ENCODE measurements at regions not wholly inside any gene's neighbourhood (a gene's known extent, or its start where the extent isn't known, plus 50 kb on each side); places are given as distances from the start of the nearest gene placed in this dataset.

GRCh38 chr15:98385752-98386381, 262.5 kb upstream of the IGF1R start:
- TF ChIP-seq GABPA (IDR thresholded peaks at IDR 0.05; ENCODE audit: low read depth): no peak
- no peak for TF ChIP-seq POLR2AphosphoS5 (IDR thresholded peaks at IDR 0.05; ENCODE audit: low read depth)
- TF ChIP-seq SPI1 (IDR thresholded peaks at IDR 0.05; ENCODE audit: borderline replicate concordance, low read depth): no peak
- TF ChIP-seq, protein P1, sequence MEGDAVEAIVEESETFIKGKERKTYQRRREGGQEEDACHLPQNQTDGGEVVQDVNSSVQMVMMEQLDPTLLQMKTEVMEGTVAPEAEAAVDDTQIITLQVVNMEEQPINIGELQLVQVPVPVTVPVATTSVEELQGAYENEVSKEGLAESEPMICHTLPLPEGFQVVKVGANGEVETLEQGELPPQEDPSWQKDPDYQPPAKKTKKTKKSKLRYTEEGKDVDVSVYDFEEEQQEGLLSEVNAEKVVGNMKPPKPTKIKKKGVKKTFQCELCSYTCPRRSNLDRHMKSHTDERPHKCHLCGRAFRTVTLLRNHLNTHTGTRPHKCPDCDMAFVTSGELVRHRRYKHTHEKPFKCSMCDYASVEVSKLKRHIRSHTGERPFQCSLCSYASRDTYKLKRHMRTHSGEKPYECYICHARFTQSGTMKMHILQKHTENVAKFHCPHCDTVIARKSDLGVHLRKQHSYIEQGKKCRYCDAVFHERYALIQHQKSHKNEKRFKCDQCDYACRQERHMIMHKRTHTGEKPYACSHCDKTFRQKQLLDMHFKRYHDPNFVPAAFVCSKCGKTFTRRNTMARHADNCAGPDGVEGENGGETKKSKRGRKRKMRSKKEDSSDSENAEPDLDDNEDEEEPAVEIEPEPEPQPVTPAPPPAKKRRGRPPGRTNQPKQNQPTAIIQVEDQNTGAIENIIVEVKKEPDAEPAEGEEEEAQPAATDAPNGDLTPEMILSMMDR (IDR thresholded peaks at IDR 0.05; ENCODE audit: insufficient read depth, low read length): no peak
- TF ChIP-seq REST (IDR thresholded peaks at IDR 0.05; ENCODE audit: insufficient replicate concordance, low read depth): no peak
- Histone ChIP-seq H3K4me3 (replicated peaks; ENCODE audit: insufficient read depth, low read length) (no peak overlapping the region), H3K27me3 (ENCODE audit: insufficient read depth, poor library complexity, severe bottlenecking) (peaks cover 2% of the 10 kb centered on the region), H3K27ac (replicated peaks) (no peak overlapping the region)
- DNase-seq (ENCODE audit: low read depth in 1 of 2, low spot score in 1 of 2): no peak

GRCh38 chr15:98386561-98386960, 261.8 kb upstream of the IGF1R start:
- Histone ChIP-seq H3K27me3 (ENCODE audit: insufficient read depth, poor library complexity, severe bottlenecking) (peaks cover 2% of the 10 kb centered on the region), H3K4me3 (replicated peaks; ENCODE audit: insufficient read depth, low read length) (no peak overlapping the region), H3K27ac (replicated peaks) (no peak overlapping the region)
- DNase-seq (ENCODE audit: low read depth in 1 of 2, low spot score in 1 of 2): no peak
- no peak for TF ChIP-seq REST (IDR thresholded peaks at IDR 0.05; ENCODE audit: insufficient replicate concordance, low read depth)
- no peak for TF ChIP-seq SPI1 (IDR thresholded peaks at IDR 0.05; ENCODE audit: borderline replicate concordance, low read depth)
- TF ChIP-seq GABPA (IDR thresholded peaks at IDR 0.05; ENCODE audit: low read depth): no peak
- TF ChIP-seq, protein P1 (IDR thresholded peaks at IDR 0.05; ENCODE audit: insufficient read depth, low read length): no peak
- no peak for TF ChIP-seq POLR2AphosphoS5 (IDR thresholded peaks at IDR 0.05; ENCODE audit: low read depth)

DNA sequence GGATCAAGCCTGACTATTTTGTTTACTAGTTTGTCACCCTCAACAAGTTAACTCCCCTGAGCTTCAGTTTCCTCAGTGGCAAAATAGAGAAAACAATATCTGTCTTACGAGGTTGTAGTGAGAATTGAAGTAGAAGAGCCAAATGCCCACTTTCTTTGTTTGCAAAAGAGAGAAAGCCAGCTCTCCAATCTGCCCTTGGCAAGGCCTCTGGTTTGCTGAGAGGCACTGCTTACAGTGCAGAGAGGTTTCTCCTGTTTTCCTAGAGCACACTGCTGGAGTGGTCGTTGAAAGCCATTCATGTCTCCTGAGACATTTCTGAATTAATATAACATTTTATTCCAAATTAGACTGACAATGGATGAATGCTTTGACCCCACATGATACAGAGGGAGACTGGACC, 260.5 kb upstream of the IGF1R start:
- Histone ChIP-seq H3K27ac (replicated peaks) (no peak overlapping the region), H3K4me3 (replicated peaks; ENCODE audit: insufficient read depth, low read length) (no peak overlapping the region), H3K27me3 (ENCODE audit: insufficient read depth, poor library complexity, severe bottlenecking) (peaks cover 5% of the 10 kb centered on the region)
- no peak for DNase-seq (ENCODE audit: low read depth in 1 of 2, low spot score in 1 of 2)
- no peak for TF ChIP-seq REST (IDR thresholded peaks at IDR 0.05; ENCODE audit: insufficient replicate concordance, low read depth)
- TF ChIP-seq GABPA (IDR thresholded peaks at IDR 0.05; ENCODE audit: low read depth): no peak
- TF ChIP-seq, protein P1 (IDR thresholded peaks at IDR 0.05; ENCODE audit: insufficient read depth, low read length): no peak
- no peak for TF ChIP-seq POLR2AphosphoS5 (IDR thresholded peaks at IDR 0.05; ENCODE audit: low read depth)
